Thyroid gland (tissue), 4 donors: ENCODE measurements at regions not wholly inside any gene's neighbourhood (a gene's known extent, or its start where the extent isn't known, plus 50 kb on each side); places are given as distances from the start of the nearest gene placed in this dataset.

Source experiments
- DNase-seq, 2 donors: peaks; one replicate each; pipeline ENCODE4 v3.0.0-alpha.2; 2019
- H3K27ac ChIP-seq, 3 donors: fragments of 200-600 bp; sonication (generic); 1 replicate in 2 of 3; 2 replicates in 1 of 3; pipeline ENCODE4 v1.5.1; 2016 to 2019; ENCODE audit warnings: mild to moderate bottlenecking in 1 of 3, moderate library complexity in 1 of 3
- H3K27me3 ChIP-seq: fragments of 200-600 bp; sonication (generic); one replicate; pipeline ENCODE4 v1.5.1; 2019
- H3K36me3 ChIP-seq, 2 donors: fragments of 200-600 bp; sonication (generic); one replicate each; pipeline ENCODE4 v1.5.1; 2016 to 2019
- H3K4me1 ChIP-seq, 2 donors: fragments of 200-600 bp; sonication (generic); one replicate each; pipeline ENCODE4 v1.5.1; 2017 to 2019
- H3K4me3 ChIP-seq, 3 donors: fragments of 200-600 bp; sonication (generic); replicated peaks in 1 of 3; 1 replicate in 2 of 3; 2 replicates in 1 of 3; pipeline ENCODE4 v1.5.1; 2016; ENCODE audit warnings: mild to moderate bottlenecking in 1 of 3
- H3K9me3 ChIP-seq: fragments of 200-600 bp; sonication (generic); one replicate; pipeline ENCODE4 v1.5.1; 2017
- CTCF ChIP-seq, 6 experiments: fragments of 200-600 bp in 3 of 6; fragments of 450-650 bp in 3 of 6; sonication (generic) in 3 of 6; IDR thresholded peaks; one replicate each; pipeline ENCODE4 v1.5.1; 2016 to 2019; ENCODE audit warnings: antibody characterized with exemption in 6 of 6, mild to moderate bottlenecking in 2 of 6, inconsistent platforms in 1 of 6, moderate library complexity in 1 of 6
- POLR2A ChIP-seq, 2 donors: fragments of 450-650 bp; IDR thresholded peaks; one replicate each; pipeline ENCODE4 v1.6.1; 2017; ENCODE audit warnings: antibody characterized with exemption in 2 of 2, mild to moderate bottlenecking in 2 of 2, moderate library complexity in 1 of 2
- WGBS, 2 donors: methylation state at CpG; one replicate each; pipeline ENCODE4 v1.1.5; 2017; 5-methylcytosine and 5-hydroxymethylcytosine counted together
- intact Hi-C: fragments of 100-400 bp; cut with DNase I; formaldehyde crosslinking; loops from one replicate; pipeline ENCODE4 v1.15.1; 2023

GRCh38 chr5:104189909-104190308 lies 627.3 kb upstream of the NUDT12 start:
- Histone ChIP-seq H3K9me3 (no peaks in the 10 kb centered on the region), H3K27ac (no peak overlapping the region), H3K36me3 (no peaks in the 10 kb centered on the region), H3K27me3 (no peaks in the 10 kb centered on the region), H3K4me3 (no peak overlapping the region), H3K4me1 (no peaks in the 10 kb centered on the region)
- 66 to 67% methylated on average over 2 of the region's 2 CpGs for WGBS, 2 donors
- no peak for DNase-seq
- intact Hi-C loops: no loop called here
- TF ChIP-seq CTCF (IDR thresholded peaks at IDR 0.05) (no peak), POLR2A (IDR thresholded peaks at IDR 0.05) (no peak)

DNA sequence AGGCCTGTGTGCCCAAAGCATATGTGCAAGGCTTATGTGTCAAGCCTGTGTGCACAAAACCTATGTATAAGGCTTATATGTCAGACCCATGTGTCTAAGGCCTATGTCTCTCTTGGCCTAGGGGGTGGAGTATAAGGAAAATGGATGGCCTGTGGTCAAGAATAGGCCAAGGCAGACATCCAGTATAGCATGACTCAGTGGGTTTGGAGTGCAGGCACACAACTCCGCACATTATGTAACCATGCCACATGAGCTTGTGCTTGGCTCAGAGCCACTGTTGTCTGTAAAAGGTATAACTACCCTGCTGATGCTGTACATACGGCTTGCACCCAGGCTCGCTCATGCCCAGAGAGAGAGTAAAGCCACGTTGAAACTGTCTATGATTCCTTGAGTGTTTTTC lies 626.4 kb upstream of the NUDT12 start:
- WGBS, 2 donors: 81 to 86% methylated on average over 4 of the region's 4 CpGs

GRCh38 chr5:104187656-104188055 lies 625.1 kb upstream of the NUDT12 start:
- no peak for TF ChIP-seq CTCF (IDR thresholded peaks at IDR 0.05)
- TF ChIP-seq POLR2A (IDR thresholded peaks at IDR 0.05): no peak
- Histone ChIP-seq H3K27ac (no peak overlapping the region), H3K4me1 (no peaks in the 10 kb centered on the region), H3K4me3 (no peak overlapping the region), H3K36me3 (no peaks in the 10 kb centered on the region), H3K27me3 (no peaks in the 10 kb centered on the region), H3K9me3 (no peaks in the 10 kb centered on the region)
- intact Hi-C loops: no loop called here
- DNase-seq: no peak
- WGBS, 2 donors: 100% methylated on average over 2 of the region's 2 CpGs

More for the DNA sequence above, 626.4 kb upstream of the NUDT12 start:
- H3K36me3 ChIP-seq: no peaks in the 10 kb centered on the region
- TF ChIP-seq POLR2A (IDR thresholded peaks at IDR 0.05) (no peak), CTCF (IDR thresholded peaks at IDR 0.05) (no peak)
- no peak overlapping the region for H3K4me3 ChIP-seq
- intact Hi-C loops: no loop called here
- no peaks in the 10 kb centered on the region for H3K4me1 ChIP-seq
- H3K9me3 ChIP-seq: no peaks in the 10 kb centered on the region
- H3K27me3 ChIP-seq: no peaks in the 10 kb centered on the region
- H3K27ac ChIP-seq: no peak overlapping the region
- DNase-seq: no peak

DNA sequence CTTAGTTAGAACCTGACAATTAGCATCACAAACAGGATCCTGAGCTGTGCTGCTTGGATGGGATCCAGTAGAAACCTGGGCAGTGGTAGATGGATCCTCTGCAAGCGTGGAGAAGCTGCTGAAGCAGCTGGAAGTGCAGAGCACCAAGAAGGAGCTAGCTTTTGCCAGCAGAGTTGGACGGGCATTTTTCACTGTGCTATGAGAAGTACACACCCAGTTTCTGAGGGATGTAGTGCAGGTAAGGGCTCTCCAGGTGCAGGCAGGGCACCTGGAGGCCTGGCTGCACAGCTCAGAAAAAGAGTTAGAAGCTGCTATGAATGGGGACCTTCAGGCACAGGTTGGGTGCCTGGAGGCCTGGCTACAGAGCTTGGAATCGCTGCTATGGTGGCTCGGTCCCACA lies 623.9 kb upstream of the NUDT12 start:
- Histone ChIP-seq H3K4me3 (no peak overlapping the region), H3K27me3 (no peaks in the 10 kb centered on the region), H3K36me3 (no peaks in the 10 kb centered on the region), H3K9me3 (no peaks in the 10 kb centered on the region), H3K4me1 (no peaks in the 10 kb centered on the region), H3K27ac (no peak overlapping the region)
- 92 to 94% methylated on average over 4 of the region's 4 CpGs for WGBS, 2 donors
- no peak for DNase-seq
- TF ChIP-seq CTCF (IDR thresholded peaks at IDR 0.05): no peak
- TF ChIP-seq POLR2A (IDR thresholded peaks at IDR 0.05): no peak
- intact Hi-C loops: no loop called here

DNA sequence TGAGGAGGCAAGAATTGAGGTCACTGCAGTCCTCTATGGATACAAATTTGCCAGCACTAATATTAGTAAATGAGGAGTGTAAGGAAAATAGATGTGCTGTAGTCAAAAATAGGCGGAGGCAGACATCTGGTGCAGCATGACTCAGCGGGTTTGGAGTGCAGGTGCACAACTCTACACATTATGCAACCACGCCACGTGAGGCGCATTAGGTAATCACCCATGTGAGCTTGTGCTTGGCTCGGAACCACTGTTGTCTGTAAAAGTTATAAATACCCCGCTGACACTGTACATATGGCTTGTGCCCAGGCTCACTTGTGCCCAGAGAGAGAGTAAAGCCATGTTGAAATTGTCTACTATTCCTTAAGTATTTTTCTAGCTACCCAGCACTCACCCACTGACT lies 623.5 kb upstream of the NUDT12 start:
- Histone ChIP-seq H3K4me1 (no peaks in the 10 kb centered on the region), H3K9me3 (no peaks in the 10 kb centered on the region), H3K4me3 (no peak overlapping the region), H3K27me3 (no peaks in the 10 kb centered on the region), H3K36me3 (no peaks in the 10 kb centered on the region), H3K27ac (no peak overlapping the region)
- TF ChIP-seq POLR2A (IDR thresholded peaks at IDR 0.05) (no peak), CTCF (IDR thresholded peaks at IDR 0.05) (no peak)
- 91 to 98% methylated on average over 6 to 7 of the region's 7 CpGs for WGBS, 2 donors
- intact Hi-C loops: no loop called here
- no peak for DNase-seq
